ENCODE measurements at regions not wholly inside any gene's neighbourhood (a gene's known extent, or its start where the extent isn't known, plus 50 kb on each side); places are given as distances from the start of the nearest gene placed in this dataset.

DNA sequence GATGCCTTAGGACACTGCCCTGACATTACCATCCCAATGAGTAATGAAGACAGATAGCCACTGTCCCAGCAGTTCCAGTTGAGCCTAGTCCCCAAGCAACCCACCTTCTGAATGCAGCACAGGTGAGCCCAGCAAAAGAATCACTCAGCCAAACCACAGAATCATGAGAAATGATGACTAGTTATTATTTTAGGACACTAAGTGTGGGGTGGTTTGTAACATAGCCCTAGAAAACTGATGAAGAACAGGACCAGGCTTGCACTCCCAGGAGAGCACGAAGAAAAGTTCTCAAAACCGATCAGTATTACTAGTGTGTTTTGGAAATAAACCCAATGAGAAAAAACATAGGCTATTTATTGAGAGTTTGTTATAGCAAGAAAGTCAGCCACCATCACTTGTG, 129.6 kb upstream of the CNTN6 start:
- no peak for TF ChIP-seq CTCF (conservative IDR thresholded peaks at IDR 0.05)
- no peak for TF ChIP-seq EZH2 (IDR thresholded peaks at IDR 0.05; ENCODE audit: low read depth)
